Liver (tissue), 8 donors: ENCODE measurements at regions not wholly inside any gene's neighbourhood (a gene's known extent, or its start where the extent isn't known, plus 50 kb on each side); places are given as distances from the start of the nearest gene placed in this dataset.

Experiments
- DNase-seq: peaks from one replicate; pipeline ENCODE4 v3.0.0-alpha.2; 2017; ENCODE audit warnings: low spot score
- H3K27ac ChIP-seq, 2 donors: one replicate each; pipeline ENCODE4 v1.7.0; 2013; ENCODE audit warnings: inconsistent platforms in 2 of 2, low read length in 2 of 2, control low read depth in 1 of 2, low read depth in 1 of 2, mild to moderate bottlenecking in 1 of 2
- H3K27me3 ChIP-seq, 4 donors: one replicate each; pipeline versions ENCODE4 v1.6.1 to v1.7.0; 2013; ENCODE audit warnings: low read length in 3 of 4, inconsistent platforms in 1 of 4, mild to moderate bottlenecking in 1 of 4, moderate library complexity in 1 of 4; ENCODE audit not compliant: control insufficient read depth in 4 of 4, insufficient read depth in 4 of 4
- H3K36me3 ChIP-seq, 4 donors: one replicate each; pipeline versions ENCODE4 v1.6.1 to v1.7.0; 2013; ENCODE audit warnings: low read length in 3 of 4, mild to moderate bottlenecking in 3 of 4, low read depth in 1 of 4, moderate library complexity in 1 of 4; ENCODE audit not compliant: control insufficient read depth in 4 of 4, insufficient read depth in 3 of 4
- H3K4me1 ChIP-seq, 4 donors: one replicate each; pipeline versions ENCODE4 v1.6.1 to v1.7.0; 2013; ENCODE audit warnings: low read length in 3 of 4, mild to moderate bottlenecking in 3 of 4, moderate library complexity in 1 of 4; ENCODE audit not compliant: control insufficient read depth in 4 of 4, insufficient read depth in 4 of 4
- H3K4me3 ChIP-seq, 3 donors: one replicate each; pipeline versions ENCODE4 v1.6.1 to v1.7.0; 2013; ENCODE audit warnings: low read length in 3 of 3, control low read depth in 1 of 3, low read depth in 1 of 3, mild to moderate bottlenecking in 1 of 3
- H3K9ac ChIP-seq, 2 donors: one replicate each; pipeline ENCODE4 v1.7.0; 2013; ENCODE audit warnings: low read length in 2 of 2, mild to moderate bottlenecking in 2 of 2, moderate library complexity in 2 of 2, control low read depth in 1 of 2, low read depth in 1 of 2
- H3K9me3 ChIP-seq, 4 donors: one replicate each; pipeline versions ENCODE4 v1.6.1 to v1.7.0; 2013; ENCODE audit warnings: low read length in 3 of 4; ENCODE audit not compliant: control insufficient read depth in 4 of 4
- EGR1 ChIP-seq, 2 donors: IDR thresholded peaks; 2 replicates each; pipeline ENCODE4 v1.6.1; 2016 to 2018; ENCODE audit warnings: antibody characterized with exemption in 2 of 2, low read depth in 2 of 2
- FOXA1 ChIP-seq: IDR thresholded peaks from 2 replicates; pipeline ENCODE4 v1.6.1; 2016; ENCODE audit warnings: antibody characterized with exemption
- FOXA2 ChIP-seq: IDR thresholded peaks from 2 replicates; pipeline ENCODE4 v1.6.1; 2016; ENCODE audit warnings: antibody characterized with exemption
- GABPA ChIP-seq, 2 donors: IDR thresholded peaks in 1 of 2; conservative IDR thresholded peaks in 1 of 2; 2 replicates each; pipeline ENCODE4 v1.6.1; 2016; ENCODE audit warnings: antibody characterized with exemption in 2 of 2, mild to moderate bottlenecking in 1 of 2, moderate library complexity in 1 of 2
- HNF4A ChIP-seq, 2 donors: conservative IDR thresholded peaks; 2 replicates each; pipeline ENCODE4 v1.6.1; 2016; ENCODE audit warnings: antibody characterized with exemption in 2 of 2, mild to moderate bottlenecking in 2 of 2
- HNF4G ChIP-seq: IDR thresholded peaks from 2 replicates; pipeline ENCODE4 v1.6.1; 2016; ENCODE audit warnings: antibody characterized with exemption
- JUND ChIP-seq, 2 donors: IDR thresholded peaks; 2 replicates each; pipeline ENCODE4 v1.6.1; 2016; ENCODE audit warnings: antibody characterized with exemption in 2 of 2
- NR2F2 ChIP-seq: IDR thresholded peaks from 2 replicates; pipeline ENCODE4 v1.6.1; 2016; ENCODE audit warnings: antibody characterized with exemption
- RAD21 ChIP-seq, 2 donors: IDR thresholded peaks; 2 replicates each; pipeline ENCODE4 v1.6.1; 2016; ENCODE audit warnings: antibody characterized with exemption in 2 of 2, mild to moderate bottlenecking in 2 of 2
- RXRA ChIP-seq, 2 donors: IDR thresholded peaks; 2 replicates each; pipeline ENCODE4 v1.6.1; 2017 to 2018; ENCODE audit warnings: antibody characterized with exemption in 2 of 2, mild to moderate bottlenecking in 1 of 2
- SP1 ChIP-seq: IDR thresholded peaks from 2 replicates; pipeline ENCODE4 v1.6.1; 2018; ENCODE audit warnings: antibody characterized with exemption, mild to moderate bottlenecking
- TAF1 ChIP-seq: conservative IDR thresholded peaks from 2 replicates; pipeline ENCODE4 v1.6.1; 2016; ENCODE audit warnings: antibody characterized with exemption, mild to moderate bottlenecking
- YY1 ChIP-seq: IDR thresholded peaks from 2 replicates; pipeline ENCODE4 v1.6.1; 2016; ENCODE audit warnings: antibody characterized with exemption, mild to moderate bottlenecking
- WGBS: extraction: QIAGEN DNeasy Blood & Tissue Kit; methylation state at CpG from one replicate; pipeline ENCODE4 v1.1.7; 2013; 5-methylcytosine and 5-hydroxymethylcytosine counted together
- TF ChIP-seq, protein P1 (sequence below): fragments of 150-350 bp; IDR thresholded peaks from 2 replicates; pipeline ENCODE4 v1.5.1; 2017; ENCODE audit warnings: improper control_type of control experiment, low read depth, low read length; ENCODE audit not compliant: missing input control
- TF ChIP-seq, protein P2 (sequence below): IDR thresholded peaks from 2 replicates; pipeline ENCODE4 v1.6.1; 2016; ENCODE audit warnings: antibody characterized with exemption, mild to moderate bottlenecking
- TF ChIP-seq, protein P3 (sequence below): IDR thresholded peaks from 2 replicates; pipeline ENCODE4 v1.6.1; 2016; ENCODE audit warnings: antibody characterized with exemption
- TF ChIP-seq, protein P4 (sequence below): IDR thresholded peaks from 2 replicates; pipeline ENCODE4 v1.6.1; 2016; ENCODE audit warnings: antibody characterized with exemption
- TF ChIP-seq, protein P5 (sequence below): IDR thresholded peaks from 2 replicates; pipeline ENCODE4 v1.6.1; 2016; ENCODE audit warnings: antibody characterized with exemption
- donor health status: healthy.
- donor health status: healthy.
- donor health status: healthy.
- donor health status: healthy.
- donor health status: healthy.

- no peaks in the 10 kb centered on the region for H3K9me3 ChIP-seq
- TF ChIP-seq YY1 = no peak
- TF ChIP-seq, protein P1, sequence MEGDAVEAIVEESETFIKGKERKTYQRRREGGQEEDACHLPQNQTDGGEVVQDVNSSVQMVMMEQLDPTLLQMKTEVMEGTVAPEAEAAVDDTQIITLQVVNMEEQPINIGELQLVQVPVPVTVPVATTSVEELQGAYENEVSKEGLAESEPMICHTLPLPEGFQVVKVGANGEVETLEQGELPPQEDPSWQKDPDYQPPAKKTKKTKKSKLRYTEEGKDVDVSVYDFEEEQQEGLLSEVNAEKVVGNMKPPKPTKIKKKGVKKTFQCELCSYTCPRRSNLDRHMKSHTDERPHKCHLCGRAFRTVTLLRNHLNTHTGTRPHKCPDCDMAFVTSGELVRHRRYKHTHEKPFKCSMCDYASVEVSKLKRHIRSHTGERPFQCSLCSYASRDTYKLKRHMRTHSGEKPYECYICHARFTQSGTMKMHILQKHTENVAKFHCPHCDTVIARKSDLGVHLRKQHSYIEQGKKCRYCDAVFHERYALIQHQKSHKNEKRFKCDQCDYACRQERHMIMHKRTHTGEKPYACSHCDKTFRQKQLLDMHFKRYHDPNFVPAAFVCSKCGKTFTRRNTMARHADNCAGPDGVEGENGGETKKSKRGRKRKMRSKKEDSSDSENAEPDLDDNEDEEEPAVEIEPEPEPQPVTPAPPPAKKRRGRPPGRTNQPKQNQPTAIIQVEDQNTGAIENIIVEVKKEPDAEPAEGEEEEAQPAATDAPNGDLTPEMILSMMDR = no peak
- no peak for TF ChIP-seq JUND (IDR thresholded peaks at IDR 0.05)
- TF ChIP-seq, protein P2, sequence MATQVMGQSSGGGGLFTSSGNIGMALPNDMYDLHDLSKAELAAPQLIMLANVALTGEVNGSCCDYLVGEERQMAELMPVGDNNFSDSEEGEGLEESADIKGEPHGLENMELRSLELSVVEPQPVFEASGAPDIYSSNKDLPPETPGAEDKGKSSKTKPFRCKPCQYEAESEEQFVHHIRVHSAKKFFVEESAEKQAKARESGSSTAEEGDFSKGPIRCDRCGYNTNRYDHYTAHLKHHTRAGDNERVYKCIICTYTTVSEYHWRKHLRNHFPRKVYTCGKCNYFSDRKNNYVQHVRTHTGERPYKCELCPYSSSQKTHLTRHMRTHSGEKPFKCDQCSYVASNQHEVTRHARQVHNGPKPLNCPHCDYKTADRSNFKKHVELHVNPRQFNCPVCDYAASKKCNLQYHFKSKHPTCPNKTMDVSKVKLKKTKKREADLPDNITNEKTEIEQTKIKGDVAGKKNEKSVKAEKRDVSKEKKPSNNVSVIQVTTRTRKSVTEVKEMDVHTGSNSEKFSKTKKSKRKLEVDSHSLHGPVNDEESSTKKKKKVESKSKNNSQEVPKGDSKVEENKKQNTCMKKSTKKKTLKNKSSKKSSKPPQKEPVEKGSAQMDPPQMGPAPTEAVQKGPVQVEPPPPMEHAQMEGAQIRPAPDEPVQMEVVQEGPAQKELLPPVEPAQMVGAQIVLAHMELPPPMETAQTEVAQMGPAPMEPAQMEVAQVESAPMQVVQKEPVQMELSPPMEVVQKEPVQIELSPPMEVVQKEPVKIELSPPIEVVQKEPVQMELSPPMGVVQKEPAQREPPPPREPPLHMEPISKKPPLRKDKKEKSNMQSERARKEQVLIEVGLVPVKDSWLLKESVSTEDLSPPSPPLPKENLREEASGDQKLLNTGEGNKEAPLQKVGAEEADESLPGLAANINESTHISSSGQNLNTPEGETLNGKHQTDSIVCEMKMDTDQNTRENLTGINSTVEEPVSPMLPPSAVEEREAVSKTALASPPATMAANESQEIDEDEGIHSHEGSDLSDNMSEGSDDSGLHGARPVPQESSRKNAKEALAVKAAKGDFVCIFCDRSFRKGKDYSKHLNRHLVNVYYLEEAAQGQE = no peak
- no peak for TF ChIP-seq HNF4A (conservative IDR thresholded peaks at IDR 0.05)
- TF ChIP-seq RAD21 (IDR thresholded peaks at IDR 0.05) = no peak
- no peak for TF ChIP-seq FOXA2
- no peak for TF ChIP-seq GABPA (IDR thresholded peaks at IDR 0.05 in 1 of 2, conservative IDR thresholded peaks at IDR 0.05 in 1 of 2)
- TF ChIP-seq NR2F2 = no peak
- TF ChIP-seq, protein P3, sequence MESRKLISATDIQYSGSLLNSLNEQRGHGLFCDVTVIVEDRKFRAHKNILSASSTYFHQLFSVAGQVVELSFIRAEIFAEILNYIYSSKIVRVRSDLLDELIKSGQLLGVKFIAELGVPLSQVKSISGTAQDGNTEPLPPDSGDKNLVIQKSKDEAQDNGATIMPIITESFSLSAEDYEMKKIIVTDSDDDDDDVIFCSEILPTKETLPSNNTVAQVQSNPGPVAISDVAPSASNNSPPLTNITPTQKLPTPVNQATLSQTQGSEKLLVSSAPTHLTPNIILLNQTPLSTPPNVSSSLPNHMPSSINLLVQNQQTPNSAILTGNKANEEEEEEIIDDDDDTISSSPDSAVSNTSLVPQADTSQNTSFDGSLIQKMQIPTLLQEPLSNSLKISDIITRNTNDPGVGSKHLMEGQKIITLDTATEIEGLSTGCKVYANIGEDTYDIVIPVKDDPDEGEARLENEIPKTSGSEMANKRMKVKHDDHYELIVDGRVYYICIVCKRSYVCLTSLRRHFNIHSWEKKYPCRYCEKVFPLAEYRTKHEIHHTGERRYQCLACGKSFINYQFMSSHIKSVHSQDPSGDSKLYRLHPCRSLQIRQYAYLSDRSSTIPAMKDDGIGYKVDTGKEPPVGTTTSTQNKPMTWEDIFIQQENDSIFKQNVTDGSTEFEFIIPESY = no peak
- no peak for TF ChIP-seq RXRA (IDR thresholded peaks at IDR 0.05)
- no peak for TF ChIP-seq FOXA1
- TF ChIP-seq, protein P4, sequence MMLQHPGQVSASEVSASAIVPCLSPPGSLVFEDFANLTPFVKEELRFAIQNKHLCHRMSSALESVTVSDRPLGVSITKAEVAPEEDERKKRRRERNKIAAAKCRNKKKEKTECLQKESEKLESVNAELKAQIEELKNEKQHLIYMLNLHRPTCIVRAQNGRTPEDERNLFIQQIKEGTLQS = no peak
- TF ChIP-seq TAF1 = no peak
- no peak for TF ChIP-seq SP1
- TF ChIP-seq, protein P5, sequence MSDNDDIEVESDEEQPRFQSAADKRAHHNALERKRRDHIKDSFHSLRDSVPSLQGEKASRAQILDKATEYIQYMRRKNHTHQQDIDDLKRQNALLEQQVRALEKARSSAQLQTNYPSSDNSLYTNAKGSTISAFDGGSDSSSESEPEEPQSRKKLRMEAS = no peak
- H3K27me3 ChIP-seq = no peaks in the 10 kb centered on the region
- no peak overlapping the region for H3K4me3 ChIP-seq
- 85% methylated on average over 2 of the region's 2 CpGs for WGBS
- H3K27ac ChIP-seq = no peak overlapping the region
- no peak for DNase-seq
- H3K9ac ChIP-seq = no peak overlapping the region
- H3K4me1 ChIP-seq = peaks cover 0 to 19% (median 13%) of the 10 kb centered on the region in 4 donors
- no peaks in the 10 kb centered on the region for H3K36me3 ChIP-seq
Measured at GRCh38 chr14:100651999-100652508, 64.8 kb upstream of the BEGAIN start.

- 92% methylated on average over 8 of the region's 8 CpGs for WGBS
- TF ChIP-seq FOXA1 (no peak), HNF4G (no peak), EGR1 (IDR thresholded peaks at IDR 0.05; ENCODE audit: low read depth in 2 of 2) (no peak), SP1 (no peak), NR2F2 (no peak), YY1 (no peak), FOXA2 (no peak), RAD21 (IDR thresholded peaks at IDR 0.05) (no peak), GABPA (IDR thresholded peaks at IDR 0.05 in 1 of 2, conservative IDR thresholded peaks at IDR 0.05 in 1 of 2) (no peak), TAF1 (no peak)
- TF ChIP-seq, protein P5 = no peak
- TF ChIP-seq, protein P3 = no peak
- TF ChIP-seq, protein P1 = no peak
- TF ChIP-seq, protein P4 = no peak
Measured at GRCh38 chr14:100652744-100653143, 65.5 kb upstream of the BEGAIN start.

More at GRCh38 chr14:100652744-100653143, 65.5 kb upstream of the BEGAIN start:
- no peak overlapping the region for H3K27ac ChIP-seq
- no peak overlapping the region for H3K4me3 ChIP-seq
- peaks cover 0 to 19% (median 13%) of the 10 kb centered on the region in 4 donors for H3K4me1 ChIP-seq
- no peak for DNase-seq
- no peaks in the 10 kb centered on the region for H3K27me3 ChIP-seq
- H3K9ac ChIP-seq = no peak overlapping the region
- no peaks in the 10 kb centered on the region for H3K9me3 ChIP-seq
- H3K36me3 ChIP-seq = no peaks in the 10 kb centered on the region
